ENCODE measurements at regions not wholly inside any gene's neighbourhood (a gene's known extent, or its start where the extent isn't known, plus 50 kb on each side); places are given as distances from the start of the nearest gene placed in this dataset.

DNA sequence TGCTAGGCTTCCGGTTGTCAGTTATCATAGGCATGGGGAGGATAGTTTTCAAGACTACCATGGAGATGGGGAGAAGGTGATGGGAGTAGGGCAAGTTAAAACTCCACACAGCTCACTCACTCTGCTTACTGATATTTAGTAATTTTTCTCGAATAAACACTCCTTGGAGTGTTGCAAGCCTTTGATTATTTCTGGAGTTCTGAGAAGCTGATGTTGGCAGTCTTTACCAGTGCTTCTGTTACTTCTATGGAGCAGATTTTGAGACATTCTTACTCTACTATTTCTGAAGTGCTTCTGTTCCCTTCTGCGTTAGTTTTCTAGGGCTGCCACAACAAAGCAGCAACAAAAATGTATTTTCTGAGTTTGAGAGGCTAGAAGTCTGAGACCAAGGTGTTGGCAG, 104.4 kb downstream of the CH25H start:
- no peak for TF ChIP-seq CTCF (IDR thresholded peaks at IDR 0.05; ENCODE audit: low read depth, low read length)
- TF ChIP-seq, protein P1, sequence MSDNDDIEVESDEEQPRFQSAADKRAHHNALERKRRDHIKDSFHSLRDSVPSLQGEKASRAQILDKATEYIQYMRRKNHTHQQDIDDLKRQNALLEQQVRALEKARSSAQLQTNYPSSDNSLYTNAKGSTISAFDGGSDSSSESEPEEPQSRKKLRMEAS (IDR thresholded peaks at IDR 0.05; ENCODE audit: low read depth, low read length) = no peak

All from NB4 (cell line).